ENCODE measurements at regions not wholly inside any gene's neighbourhood (a gene's known extent, or its start where the extent isn't known, plus 50 kb on each side); places are given as distances from the start of the nearest gene placed in this dataset.

- no peaks in the 10 kb centered on the region for H3K4me1 Mint-ChIP-seq
- no peaks in the 10 kb centered on the region for H3K9me3 Mint-ChIP-seq
- DNase-seq (ENCODE audit: low spot score in 2 of 2) = no peak
- no peak for ATAC-seq
- no peaks in the 10 kb centered on the region for H3K36me3 Mint-ChIP-seq
- H3K4me3 Mint-ChIP-seq = no peak overlapping the region
- no peak overlapping the region for H3K27ac Mint-ChIP-seq
Observed at GRCh38 chr19:31944326-31944725, 401.1 kb upstream of the ZNF507 start.

DNA sequence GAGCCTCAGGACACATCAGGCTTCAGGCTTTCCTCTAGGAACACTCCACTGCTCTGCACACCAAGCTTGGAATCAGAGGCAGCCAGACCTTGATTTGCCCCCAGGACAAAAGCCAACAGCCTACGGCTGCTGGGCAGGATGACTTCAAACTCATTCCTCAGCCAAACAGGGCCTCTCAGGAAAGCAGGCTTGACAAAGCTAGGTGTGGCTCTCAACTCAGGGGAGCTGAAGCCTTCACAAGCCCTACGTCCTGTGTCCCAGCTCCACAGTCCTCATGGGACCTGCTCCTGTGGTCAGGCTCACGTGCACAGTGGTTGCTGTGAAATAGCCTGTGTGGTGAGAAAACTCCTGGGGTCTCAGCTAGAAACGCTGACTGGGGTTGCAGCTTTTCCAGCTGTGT is 398.9 kb upstream of the ZNF507 start:
- ATAC-seq (no peak), DNase-seq (ENCODE audit: low spot score in 2 of 2) (no peak)
- H3K4me1 Mint-ChIP-seq = no peaks in the 10 kb centered on the region
- H3K4me3 Mint-ChIP-seq = no peak overlapping the region
- no peaks in the 10 kb centered on the region for H3K9me3 Mint-ChIP-seq
- H3K27ac Mint-ChIP-seq = no peak overlapping the region
- H3K36me3 Mint-ChIP-seq = no peaks in the 10 kb centered on the region

- Mint-ChIP-seq H3K27ac (no peak overlapping the region), H3K4me3 (no peak overlapping the region), H3K9me3 (peaks cover 4% of the 10 kb centered on the region), H3K36me3 (no peaks in the 10 kb centered on the region), H3K4me1 (no peaks in the 10 kb centered on the region)
- DNase-seq (ENCODE audit: low spot score in 2 of 2) (no peak), ATAC-seq (no peak)
Observed at GRCh38 chr19:31947436-31948115, 397.8 kb upstream of the ZNF507 start.

DNA sequence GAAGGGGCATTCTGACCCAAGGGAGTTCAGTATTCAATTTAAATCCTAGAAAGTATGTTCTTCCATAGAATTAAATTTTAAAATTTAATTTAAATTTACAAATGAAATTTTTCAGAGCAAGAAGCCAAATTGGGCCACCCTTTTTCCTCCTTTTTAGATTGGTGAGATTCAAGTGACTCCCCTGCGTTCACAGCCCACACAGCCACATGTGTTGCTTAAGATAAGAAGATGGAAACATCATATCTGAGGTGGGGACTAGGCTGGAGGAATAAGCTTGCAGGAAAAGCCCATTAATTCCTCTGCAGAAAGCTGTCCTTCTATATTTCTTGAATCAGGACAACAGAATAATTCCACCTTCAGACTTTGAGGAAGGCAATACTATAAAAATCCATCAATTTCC is 392.7 kb upstream of the ZNF507 start:
- no peaks in the 10 kb centered on the region for H3K36me3 Mint-ChIP-seq
- no peak overlapping the region for H3K4me3 Mint-ChIP-seq
- ATAC-seq = no peak
- DNase-seq (ENCODE audit: low spot score in 2 of 2) = no peak
- peaks cover 4% of the 10 kb centered on the region for H3K9me3 Mint-ChIP-seq
- no peaks in the 10 kb centered on the region for H3K4me1 Mint-ChIP-seq
- no peak overlapping the region for H3K27ac Mint-ChIP-seq

DNA sequence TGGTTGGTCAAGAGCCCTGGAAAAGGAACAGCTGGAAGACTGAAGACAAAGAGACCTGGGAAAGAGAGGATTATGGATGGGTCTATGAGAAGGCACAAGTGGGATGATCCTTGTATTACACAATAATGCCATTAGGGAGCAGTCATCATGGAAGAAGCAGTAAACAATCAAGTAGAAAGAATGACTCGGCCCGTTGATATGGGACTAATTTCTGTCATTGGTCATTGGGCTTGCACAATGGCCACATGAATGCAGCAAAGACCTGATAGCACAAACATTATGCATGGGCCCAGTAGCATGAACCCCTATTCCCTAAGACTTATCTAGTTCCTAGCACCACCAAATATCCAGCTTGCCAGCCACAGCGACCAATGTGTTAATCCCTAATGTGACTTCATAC is 390.3 kb upstream of the ZNF507 start:
- H3K4me1 Mint-ChIP-seq = no peaks in the 10 kb centered on the region
- H3K9me3 Mint-ChIP-seq = peaks cover 6% of the 10 kb centered on the region
- H3K36me3 Mint-ChIP-seq = peaks cover 6% of the 10 kb centered on the region
- no peak for DNase-seq (ENCODE audit: low spot score in 2 of 2)
- H3K27ac Mint-ChIP-seq = no peak overlapping the region
- H3K4me3 Mint-ChIP-seq = no peak overlapping the region
- ATAC-seq = no peak

DNA sequence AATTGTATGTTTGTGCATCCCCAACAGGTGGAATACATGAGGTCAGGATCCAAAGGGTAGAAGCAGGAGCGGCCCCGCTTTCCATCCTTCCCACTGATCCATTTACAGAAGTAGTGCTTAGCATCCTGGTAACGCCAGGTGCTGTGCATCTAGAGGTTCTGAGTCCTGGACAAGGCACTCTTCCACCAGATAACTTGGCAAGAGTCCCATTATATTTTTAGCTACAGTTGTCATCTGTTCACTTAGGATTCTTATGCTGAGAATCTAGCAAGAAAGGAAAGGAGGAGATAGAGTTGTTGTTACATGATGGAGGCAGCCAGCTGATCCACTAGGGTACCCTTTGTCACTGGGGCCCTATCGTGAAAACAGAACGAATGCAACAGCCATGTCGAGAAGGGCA is 389.5 kb upstream of the ZNF507 start:
- ATAC-seq = no peak
- H3K4me3 Mint-ChIP-seq = no peak overlapping the region

GRCh38 chr19:31956771-31957392 is 388.5 kb upstream of the ZNF507 start:
- Mint-ChIP-seq H3K4me3 (no peak overlapping the region), H3K36me3 (peaks cover 6% of the 10 kb centered on the region), H3K4me1 (no peaks in the 10 kb centered on the region), H3K9me3 (peaks cover 6% of the 10 kb centered on the region), H3K27ac (no peak overlapping the region)
- ATAC-seq (no peak), DNase-seq (ENCODE audit: low spot score in 2 of 2) (no peak)

More for the DNA sequence above, 389.5 kb upstream of the ZNF507 start:
- H3K27ac Mint-ChIP-seq = no peak overlapping the region
- H3K4me1 Mint-ChIP-seq = no peaks in the 10 kb centered on the region
- H3K9me3 Mint-ChIP-seq = peaks cover 6% of the 10 kb centered on the region
- no peak for DNase-seq (ENCODE audit: low spot score in 2 of 2)
- peaks cover 6% of the 10 kb centered on the region for H3K36me3 Mint-ChIP-seq

- no peak for ATAC-seq
- peaks cover 6% of the 10 kb centered on the region for H3K36me3 Mint-ChIP-seq
- no peak overlapping the region for H3K27ac Mint-ChIP-seq
- no peaks in the 10 kb centered on the region for H3K4me1 Mint-ChIP-seq
- no peak for DNase-seq (ENCODE audit: low spot score in 2 of 2)
- H3K4me3 Mint-ChIP-seq = no peak overlapping the region
- H3K9me3 Mint-ChIP-seq = peaks cover 3% of the 10 kb centered on the region
Observed at GRCh38 chr19:31957711-31958110, 387.7 kb upstream of the ZNF507 start.

GRCh38 chr19:31959527-31960018 is 385.8 kb upstream of the ZNF507 start:
- Mint-ChIP-seq H3K4me3 (no peak overlapping the region), H3K27ac (no peak overlapping the region), H3K9me3 (peaks cover 3% of the 10 kb centered on the region), H3K36me3 (peaks cover 6% of the 10 kb centered on the region), H3K4me1 (no peaks in the 10 kb centered on the region)
- DNase-seq (ENCODE audit: low spot score in 2 of 2) = no peak
- ATAC-seq = no peak

DNA sequence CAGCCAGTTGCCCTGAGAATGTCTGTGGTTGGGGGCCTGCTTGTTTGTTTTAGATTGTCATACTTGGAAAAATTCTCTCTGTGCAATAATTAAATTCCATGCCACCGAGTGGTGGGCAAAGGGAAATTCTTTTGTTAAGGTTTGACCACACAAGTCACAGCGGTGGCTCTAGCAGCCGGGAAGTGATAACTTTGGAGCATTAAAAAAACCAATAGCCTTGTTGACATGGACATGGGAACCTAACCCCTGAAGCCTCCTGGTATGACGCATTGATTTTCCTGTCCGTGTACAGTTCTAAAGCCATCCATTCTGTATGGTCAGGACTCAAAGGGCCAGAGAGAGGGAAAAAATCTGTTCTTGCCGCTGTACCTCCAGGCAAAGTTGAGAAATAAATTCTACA is 384.9 kb upstream of the ZNF507 start:
- ATAC-seq (no peak), DNase-seq (ENCODE audit: low spot score in 2 of 2) (no peak)
- H3K9me3 Mint-ChIP-seq = peaks cover 3% of the 10 kb centered on the region
- peaks cover 6% of the 10 kb centered on the region for H3K36me3 Mint-ChIP-seq
- no peak overlapping the region for H3K27ac Mint-ChIP-seq
- H3K4me3 Mint-ChIP-seq = no peak overlapping the region
- no peaks in the 10 kb centered on the region for H3K4me1 Mint-ChIP-seq

DNA sequence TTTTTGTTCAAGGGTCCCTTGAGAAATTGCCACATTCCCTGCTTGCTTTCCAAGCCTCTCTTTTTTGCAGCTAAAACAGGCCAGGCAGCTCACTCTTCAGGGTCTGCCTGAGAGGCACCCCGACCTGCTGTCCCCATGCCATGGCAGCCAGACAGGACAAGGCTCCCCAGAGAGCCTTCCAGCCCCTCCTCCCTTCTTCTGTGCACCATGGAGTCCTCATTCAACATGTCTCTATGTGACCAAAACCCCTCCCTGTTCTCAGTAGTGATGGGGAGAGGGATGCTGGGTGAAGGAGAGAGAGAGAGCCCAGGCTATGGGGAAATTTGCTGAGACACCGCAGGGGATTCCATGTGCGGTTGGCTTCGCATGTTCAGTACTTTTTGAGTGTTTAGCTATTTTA is 384.2 kb upstream of the ZNF507 start:
- peaks cover 6% of the 10 kb centered on the region for H3K36me3 Mint-ChIP-seq

DNA sequence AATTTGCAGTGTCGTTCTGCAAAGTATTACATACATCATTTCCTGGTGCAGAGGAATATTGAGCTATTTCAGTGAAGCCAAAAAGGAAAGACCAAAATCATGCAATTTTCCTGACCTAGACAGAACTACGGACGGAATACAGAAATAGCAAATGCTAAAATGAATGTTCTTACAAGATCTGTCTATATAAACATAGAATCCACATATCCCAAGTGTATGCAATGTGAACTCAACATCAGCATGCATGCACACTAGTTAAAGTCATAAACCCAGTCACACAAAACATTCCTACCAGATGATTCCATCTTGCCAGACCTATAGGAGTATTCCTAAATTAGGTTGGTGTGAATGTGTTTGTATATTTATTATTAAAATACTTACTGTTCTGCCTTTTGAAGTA is 383.7 kb upstream of the ZNF507 start:
- Mint-ChIP-seq H3K4me1 (no peaks in the 10 kb centered on the region), H3K9me3 (peaks cover 3% of the 10 kb centered on the region)
- ATAC-seq = no peak

More for the DNA sequence above, 384.2 kb upstream of the ZNF507 start:
- H3K4me3 Mint-ChIP-seq = no peak overlapping the region
- H3K9me3 Mint-ChIP-seq = peaks cover 3% of the 10 kb centered on the region
- ATAC-seq = no peak
- H3K4me1 Mint-ChIP-seq = no peaks in the 10 kb centered on the region
- no peak for DNase-seq (ENCODE audit: low spot score in 2 of 2)
- no peak overlapping the region for H3K27ac Mint-ChIP-seq

GRCh38 chr19:31962561-31962996 is 382.8 kb upstream of the ZNF507 start:
- no peak overlapping the region for H3K4me3 Mint-ChIP-seq
- peaks cover 6% of the 10 kb centered on the region for H3K36me3 Mint-ChIP-seq
- DNase-seq (ENCODE audit: low spot score in 2 of 2) = no peak
- peaks cover 3% of the 10 kb centered on the region for H3K9me3 Mint-ChIP-seq
- no peaks in the 10 kb centered on the region for H3K4me1 Mint-ChIP-seq
- no peak for ATAC-seq
- no peak overlapping the region for H3K27ac Mint-ChIP-seq

More for the DNA sequence above, 383.7 kb upstream of the ZNF507 start:
- H3K36me3 Mint-ChIP-seq = peaks cover 6% of the 10 kb centered on the region
- no peak for DNase-seq (ENCODE audit: low spot score in 2 of 2)
- H3K27ac Mint-ChIP-seq = no peak overlapping the region
- no peak overlapping the region for H3K4me3 Mint-ChIP-seq

GRCh38 chr19:31963746-31964145 is 381.7 kb upstream of the ZNF507 start:
- no peak for ATAC-seq
- H3K4me3 Mint-ChIP-seq = no peak overlapping the region

DNA sequence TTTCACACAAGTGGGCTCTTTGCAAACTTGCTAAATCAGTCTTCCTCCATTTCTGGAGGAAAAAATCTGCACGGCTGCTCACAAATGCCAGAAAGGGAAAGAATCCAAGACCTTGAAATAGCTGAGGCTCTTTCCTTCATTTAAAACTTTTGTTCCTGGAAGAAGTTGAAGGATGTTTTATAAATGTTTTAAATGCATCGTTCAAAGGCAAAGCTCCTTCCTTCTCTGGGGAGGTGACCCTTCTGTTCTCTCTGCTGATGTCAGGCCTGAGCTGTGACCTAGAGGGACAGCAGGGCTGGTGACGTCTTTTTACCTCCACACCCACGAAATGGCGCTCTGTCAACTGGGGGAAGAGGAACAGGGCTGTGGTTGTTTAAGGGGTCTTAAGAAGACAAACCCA is 376.4 kb upstream of the ZNF507 start:
- Mint-ChIP-seq H3K36me3 (no peaks in the 10 kb centered on the region), H3K9me3 (no peaks in the 10 kb centered on the region), H3K27ac (no peak overlapping the region), H3K4me1 (no peaks in the 10 kb centered on the region), H3K4me3 (no peak overlapping the region)
- ATAC-seq (no peak), DNase-seq (ENCODE audit: low spot score in 2 of 2) (no peak)

More at GRCh38 chr19:31963746-31964145, 381.7 kb upstream of the ZNF507 start:
- no peaks in the 10 kb centered on the region for H3K36me3 Mint-ChIP-seq
- H3K4me1 Mint-ChIP-seq = no peaks in the 10 kb centered on the region
- H3K9me3 Mint-ChIP-seq = no peaks in the 10 kb centered on the region
- DNase-seq (ENCODE audit: low spot score in 2 of 2) = no peak
- no peak overlapping the region for H3K27ac Mint-ChIP-seq

- ATAC-seq (no peak), DNase-seq (ENCODE audit: low spot score in 2 of 2) (no peak)
- Mint-ChIP-seq H3K4me1 (no peaks in the 10 kb centered on the region), H3K36me3 (no peaks in the 10 kb centered on the region), H3K9me3 (no peaks in the 10 kb centered on the region), H3K27ac (no peak overlapping the region), H3K4me3 (no peak overlapping the region)
Observed at GRCh38 chr19:31970027-31970461, 375.4 kb upstream of the ZNF507 start.
